ENCODE measurements at regions not wholly inside any gene's neighbourhood (a gene's known extent, or its start where the extent isn't known, plus 50 kb on each side); places are given as distances from the start of the nearest gene placed in this dataset.

GRCh38 chr7:118735441-118735840 is 510.9 kb downstream of the ANKRD7 start (continued):
- TF ChIP-seq, protein P1, sequence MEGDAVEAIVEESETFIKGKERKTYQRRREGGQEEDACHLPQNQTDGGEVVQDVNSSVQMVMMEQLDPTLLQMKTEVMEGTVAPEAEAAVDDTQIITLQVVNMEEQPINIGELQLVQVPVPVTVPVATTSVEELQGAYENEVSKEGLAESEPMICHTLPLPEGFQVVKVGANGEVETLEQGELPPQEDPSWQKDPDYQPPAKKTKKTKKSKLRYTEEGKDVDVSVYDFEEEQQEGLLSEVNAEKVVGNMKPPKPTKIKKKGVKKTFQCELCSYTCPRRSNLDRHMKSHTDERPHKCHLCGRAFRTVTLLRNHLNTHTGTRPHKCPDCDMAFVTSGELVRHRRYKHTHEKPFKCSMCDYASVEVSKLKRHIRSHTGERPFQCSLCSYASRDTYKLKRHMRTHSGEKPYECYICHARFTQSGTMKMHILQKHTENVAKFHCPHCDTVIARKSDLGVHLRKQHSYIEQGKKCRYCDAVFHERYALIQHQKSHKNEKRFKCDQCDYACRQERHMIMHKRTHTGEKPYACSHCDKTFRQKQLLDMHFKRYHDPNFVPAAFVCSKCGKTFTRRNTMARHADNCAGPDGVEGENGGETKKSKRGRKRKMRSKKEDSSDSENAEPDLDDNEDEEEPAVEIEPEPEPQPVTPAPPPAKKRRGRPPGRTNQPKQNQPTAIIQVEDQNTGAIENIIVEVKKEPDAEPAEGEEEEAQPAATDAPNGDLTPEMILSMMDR (conservative IDR thresholded peaks at IDR 0.05; ENCODE audit: low read depth in 2 of 2): no peak
- TF ChIP-seq ETS1 (IDR thresholded peaks at IDR 0.05): no peak
- TF ChIP-seq JUNB (IDR thresholded peaks at IDR 0.05; ENCODE audit: unreplicated experiment): no peak
- TF ChIP-seq NANOG (IDR thresholded peaks at IDR 0.05; ENCODE audit: borderline replicate concordance): no peak
- TF ChIP-seq POLR2AphosphoS5 (IDR thresholded peaks at IDR 0.05; ENCODE audit: low read depth): no peak
- TF ChIP-seq, protein P2, sequence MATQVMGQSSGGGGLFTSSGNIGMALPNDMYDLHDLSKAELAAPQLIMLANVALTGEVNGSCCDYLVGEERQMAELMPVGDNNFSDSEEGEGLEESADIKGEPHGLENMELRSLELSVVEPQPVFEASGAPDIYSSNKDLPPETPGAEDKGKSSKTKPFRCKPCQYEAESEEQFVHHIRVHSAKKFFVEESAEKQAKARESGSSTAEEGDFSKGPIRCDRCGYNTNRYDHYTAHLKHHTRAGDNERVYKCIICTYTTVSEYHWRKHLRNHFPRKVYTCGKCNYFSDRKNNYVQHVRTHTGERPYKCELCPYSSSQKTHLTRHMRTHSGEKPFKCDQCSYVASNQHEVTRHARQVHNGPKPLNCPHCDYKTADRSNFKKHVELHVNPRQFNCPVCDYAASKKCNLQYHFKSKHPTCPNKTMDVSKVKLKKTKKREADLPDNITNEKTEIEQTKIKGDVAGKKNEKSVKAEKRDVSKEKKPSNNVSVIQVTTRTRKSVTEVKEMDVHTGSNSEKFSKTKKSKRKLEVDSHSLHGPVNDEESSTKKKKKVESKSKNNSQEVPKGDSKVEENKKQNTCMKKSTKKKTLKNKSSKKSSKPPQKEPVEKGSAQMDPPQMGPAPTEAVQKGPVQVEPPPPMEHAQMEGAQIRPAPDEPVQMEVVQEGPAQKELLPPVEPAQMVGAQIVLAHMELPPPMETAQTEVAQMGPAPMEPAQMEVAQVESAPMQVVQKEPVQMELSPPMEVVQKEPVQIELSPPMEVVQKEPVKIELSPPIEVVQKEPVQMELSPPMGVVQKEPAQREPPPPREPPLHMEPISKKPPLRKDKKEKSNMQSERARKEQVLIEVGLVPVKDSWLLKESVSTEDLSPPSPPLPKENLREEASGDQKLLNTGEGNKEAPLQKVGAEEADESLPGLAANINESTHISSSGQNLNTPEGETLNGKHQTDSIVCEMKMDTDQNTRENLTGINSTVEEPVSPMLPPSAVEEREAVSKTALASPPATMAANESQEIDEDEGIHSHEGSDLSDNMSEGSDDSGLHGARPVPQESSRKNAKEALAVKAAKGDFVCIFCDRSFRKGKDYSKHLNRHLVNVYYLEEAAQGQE (IDR thresholded peaks at IDR 0.05; ENCODE audit: unreplicated experiment): no peak
- TF ChIP-seq CREB1 (CRISPR knock-in tag; IDR thresholded peaks at IDR 0.05; ENCODE audit: low read depth): no peak
- no peak for TF ChIP-seq EZH2 (IDR thresholded peaks at IDR 0.05; ENCODE audit: low read depth, unreplicated experiment)
- no peak for TF ChIP-seq ZNF114 (CRISPR knock-in tag; IDR thresholded peaks at IDR 0.05)
- TF ChIP-seq ZNF331 (CRISPR knock-in tag; IDR thresholded peaks at IDR 0.05; ENCODE audit: low read depth): no peak

- H3K4me3 ChIP-seq: no peak overlapping the region
- H3K4me1 Mint-ChIP-seq: no peaks in the 10 kb centered on the region
- H3K9me2 ChIP-seq (ENCODE audit: insufficient read depth): no peaks in the 10 kb centered on the region
- H2AFZ ChIP-seq: no peak overlapping the region
- DNase-seq (ENCODE audit: low spot score) (no peak), ATAC-seq (no peak)
- H3K9me3 Mint-ChIP-seq: no peaks in the 10 kb centered on the region
- H3K36me3 Mint-ChIP-seq (ENCODE audit: low read depth): no peaks in the 10 kb centered on the region
- H3K27me3 Mint-ChIP-seq (ENCODE audit: insufficient read depth, low read depth, poor library complexity): no peaks in the 10 kb centered on the region
- TF ChIP-seq, protein P3, sequence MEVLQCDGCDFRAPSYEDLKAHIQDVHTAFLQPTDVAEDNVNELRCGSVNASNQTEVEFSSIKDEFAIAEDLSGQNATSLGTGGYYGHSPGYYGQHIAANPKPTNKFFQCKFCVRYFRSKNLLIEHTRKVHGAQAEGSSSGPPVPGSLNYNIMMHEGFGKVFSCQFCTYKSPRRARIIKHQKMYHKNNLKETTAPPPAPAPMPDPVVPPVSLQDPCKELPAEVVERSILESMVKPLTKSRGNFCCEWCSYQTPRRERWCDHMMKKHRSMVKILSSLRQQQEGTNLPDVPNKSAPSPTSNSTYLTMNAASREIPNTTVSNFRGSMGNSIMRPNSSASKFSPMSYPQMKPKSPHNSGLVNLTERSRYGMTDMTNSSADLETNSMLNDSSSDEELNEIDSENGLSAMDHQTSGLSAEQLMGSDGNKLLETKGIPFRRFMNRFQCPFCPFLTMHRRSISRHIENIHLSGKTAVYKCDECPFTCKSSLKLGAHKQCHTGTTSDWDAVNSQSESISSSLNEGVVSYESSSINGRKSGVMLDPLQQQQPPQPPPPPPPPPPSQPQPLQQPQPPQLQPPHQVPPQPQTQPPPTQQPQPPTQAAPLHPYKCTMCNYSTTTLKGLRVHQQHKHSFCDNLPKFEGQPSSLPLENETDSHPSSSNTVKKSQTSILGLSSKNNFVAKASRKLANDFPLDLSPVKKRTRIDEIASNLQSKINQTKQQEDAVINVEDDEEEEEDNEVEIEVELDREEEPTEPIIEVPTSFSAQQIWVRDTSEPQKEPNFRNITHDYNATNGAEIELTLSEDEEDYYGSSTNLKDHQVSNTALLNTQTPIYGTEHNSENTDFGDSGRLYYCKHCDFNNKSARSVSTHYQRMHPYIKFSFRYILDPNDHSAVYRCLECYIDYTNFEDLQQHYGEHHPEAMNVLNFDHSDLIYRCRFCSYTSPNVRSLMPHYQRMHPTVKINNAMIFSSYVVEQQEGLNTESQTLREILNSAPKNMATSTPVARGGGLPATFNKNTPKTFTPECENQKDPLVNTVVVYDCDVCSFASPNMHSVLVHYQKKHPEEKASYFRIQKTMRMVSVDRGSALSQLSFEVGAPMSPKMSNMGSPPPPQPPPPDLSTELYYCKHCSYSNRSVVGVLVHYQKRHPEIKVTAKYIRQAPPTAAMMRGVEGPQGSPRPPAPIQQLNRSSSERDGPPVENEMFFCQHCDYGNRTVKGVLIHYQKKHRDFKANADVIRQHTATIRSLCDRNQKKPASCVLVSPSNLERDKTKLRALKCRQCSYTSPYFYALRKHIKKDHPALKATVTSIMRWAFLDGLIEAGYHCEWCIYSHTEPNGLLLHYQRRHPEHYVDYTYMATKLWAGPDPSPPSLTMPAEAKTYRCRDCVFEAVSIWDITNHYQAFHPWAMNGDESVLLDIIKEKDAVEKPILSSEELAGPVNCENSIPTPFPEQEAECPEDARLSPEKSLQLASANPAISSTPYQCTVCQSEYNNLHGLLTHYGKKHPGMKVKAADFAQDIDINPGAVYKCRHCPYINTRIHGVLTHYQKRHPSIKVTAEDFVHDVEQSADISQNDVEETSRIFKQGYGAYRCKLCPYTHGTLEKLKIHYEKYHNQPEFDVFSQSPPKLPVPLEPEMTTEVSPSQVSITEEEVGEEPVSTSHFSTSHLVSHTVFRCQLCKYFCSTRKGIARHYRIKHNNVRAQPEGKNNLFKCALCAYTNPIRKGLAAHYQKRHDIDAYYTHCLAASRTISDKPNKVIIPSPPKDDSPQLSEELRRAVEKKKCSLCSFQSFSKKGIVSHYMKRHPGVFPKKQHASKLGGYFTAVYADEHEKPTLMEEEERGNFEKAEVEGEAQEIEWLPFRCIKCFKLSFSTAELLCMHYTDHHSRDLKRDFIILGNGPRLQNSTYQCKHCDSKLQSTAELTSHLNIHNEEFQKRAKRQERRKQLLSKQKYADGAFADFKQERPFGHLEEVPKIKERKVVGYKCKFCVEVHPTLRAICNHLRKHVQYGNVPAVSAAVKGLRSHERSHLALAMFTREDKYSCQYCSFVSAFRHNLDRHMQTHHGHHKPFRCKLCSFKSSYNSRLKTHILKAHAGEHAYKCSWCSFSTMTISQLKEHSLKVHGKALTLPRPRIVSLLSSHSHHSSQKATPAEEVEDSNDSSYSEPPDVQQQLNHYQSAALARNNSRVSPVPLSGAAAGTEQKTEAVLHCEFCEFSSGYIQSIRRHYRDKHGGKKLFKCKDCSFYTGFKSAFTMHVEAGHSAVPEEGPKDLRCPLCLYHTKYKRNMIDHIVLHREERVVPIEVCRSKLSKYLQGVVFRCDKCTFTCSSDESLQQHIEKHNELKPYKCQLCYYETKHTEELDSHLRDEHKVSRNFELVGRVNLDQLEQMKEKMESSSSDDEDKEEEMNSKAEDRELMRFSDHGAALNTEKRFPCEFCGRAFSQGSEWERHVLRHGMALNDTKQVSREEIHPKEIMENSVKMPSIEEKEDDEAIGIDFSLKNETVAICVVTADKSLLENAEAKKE (CRISPR knock-in tag; IDR thresholded peaks at IDR 0.05): no peak
- H3K27me3 ChIP-seq (ENCODE audit: insufficient read depth): no peaks in the 10 kb centered on the region
- no peak overlapping the region for H3K4me2 ChIP-seq
- H3K79me2 ChIP-seq (replicated peaks; ENCODE audit: insufficient read depth): no peaks in the 10 kb centered on the region
- no peaks in the 10 kb centered on the region for H3K36me3 ChIP-seq (ENCODE audit: insufficient read depth)
- peak overlapping the region; percentile 63; the same call in 1 of the 2 replicates for H3K27ac Mint-ChIP-seq
- H3K4me1 ChIP-seq (ENCODE audit: insufficient read depth): no peaks in the 10 kb centered on the region
- H3K4me3 Mint-ChIP-seq: no peak overlapping the region
- no peak overlapping the region for H3K27ac ChIP-seq (ENCODE audit: low read depth)
- no peaks in the 10 kb centered on the region for H4K20me1 ChIP-seq (replicated peaks; ENCODE audit: insufficient read depth)
- no peaks in the 10 kb centered on the region for H3F3A ChIP-seq (replicated peaks; ENCODE audit: low read depth)
Measured at GRCh38 chr7:118737935-118738334, 513.4 kb downstream of the ANKRD7 start.

Measured in GM23338 (cell line).